HepG2 (cell line): ENCODE measurements at regions not wholly inside any gene's neighbourhood (a gene's known extent, or its start where the extent isn't known, plus 50 kb on each side); places are given as distances from the start of the nearest gene placed in this dataset.

Source experiments
- HMG20A ChIP-seq: IDR thresholded peaks from 2 replicates; pipeline ENCODE4 v1.6.1; 2016; ENCODE audit warnings: borderline replicate concordance
- KDM5B ChIP-seq: sonication (generic); formaldehyde crosslinking; IDR thresholded peaks from 2 replicates; pipeline ENCODE4 v1.4.0; 2020; ENCODE audit warnings: missing genetic modification reagents, mild to moderate bottlenecking, borderline replicate concordance
- MBD4 ChIP-seq: IDR thresholded peaks from 2 replicates; pipeline ENCODE4 v1.6.1; 2012; ENCODE audit warnings: low read length, inconsistent platforms, borderline replicate concordance
- MTA1 ChIP-seq: sonication (generic); formaldehyde crosslinking; IDR thresholded peaks from 2 replicates; pipeline ENCODE4 v1.4.0; 2020; ENCODE audit warnings: missing genetic modification reagents, mild to moderate bottlenecking, borderline replicate concordance
- ONECUT2 ChIP-seq: sonication (generic); formaldehyde crosslinking; IDR thresholded peaks from 2 replicates; pipeline ENCODE4 v1.4.0; 2020; ENCODE audit warnings: missing genetic modification reagents
- PRDM4 ChIP-seq: sonication (generic); formaldehyde crosslinking; IDR thresholded peaks from 2 replicates; pipeline ENCODE4 v1.9.0; 2021; ENCODE audit warnings: missing genetic modification reagents, borderline replicate concordance
- ZNF280B ChIP-seq: sonication (generic); formaldehyde crosslinking; IDR thresholded peaks from 2 replicates; pipeline ENCODE4 v1.5.0; 2020; ENCODE audit warnings: missing genetic modification reagents, mild to moderate bottlenecking, borderline replicate concordance
- ZNF557 ChIP-seq: sonication (generic); formaldehyde crosslinking; IDR thresholded peaks from 2 replicates; pipeline ENCODE4 v1.4.0; 2020; ENCODE audit warnings: missing genetic modification reagents
- ZNF687 ChIP-seq: sonication (generic); formaldehyde crosslinking; IDR thresholded peaks from 2 replicates; pipeline ENCODE4 v1.5.1; 2020; ENCODE audit warnings: mild to moderate bottlenecking, missing genetic modification reagents, moderate library complexity
- TF ChIP-seq, protein P1 (sequence below): sonication (generic); formaldehyde crosslinking; IDR thresholded peaks from 2 replicates; pipeline ENCODE4 v1.9.0; 2021; ENCODE audit warnings: mild to moderate bottlenecking, missing genetic modification reagents

DNA sequence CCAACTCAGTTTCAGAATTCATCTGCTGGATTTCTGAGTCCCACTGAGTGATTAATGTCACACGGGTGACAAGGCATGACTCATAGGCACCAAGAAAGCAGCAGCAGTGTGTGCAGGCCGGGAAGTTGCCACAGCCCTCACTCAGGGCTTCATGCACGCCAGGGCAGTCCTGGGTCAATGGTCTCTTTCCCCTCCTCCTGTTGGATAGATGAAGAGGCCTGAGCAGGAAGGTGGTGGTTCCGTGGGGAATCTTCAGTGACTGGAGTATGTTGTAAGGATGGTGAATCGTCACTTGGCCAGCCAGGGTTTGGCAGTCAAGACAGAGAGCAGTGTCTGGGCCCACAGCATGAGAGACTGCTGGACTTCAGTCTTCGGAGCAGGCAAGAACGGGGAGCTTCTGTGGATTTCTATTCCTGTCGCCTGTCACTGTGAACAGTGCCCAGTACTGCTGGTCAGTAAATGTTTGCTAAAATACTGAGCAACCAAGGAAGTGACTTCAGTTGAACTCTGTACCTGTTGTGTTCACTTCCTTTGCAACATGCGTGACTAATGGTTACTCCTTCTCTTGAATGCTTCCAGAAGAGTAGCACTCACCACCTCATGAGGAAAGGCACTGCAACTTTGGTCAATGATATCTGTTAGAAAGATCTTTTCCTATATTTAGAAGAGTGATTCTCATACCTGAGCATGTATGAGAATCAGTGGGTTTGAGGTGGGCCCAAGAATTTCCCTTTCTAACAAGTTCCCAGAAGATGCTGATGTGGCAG lies 62.0 kb upstream of the CD93 start (continued):
- no peak for TF ChIP-seq PRDM4 (CRISPR knock-in tag)
- peak; percentile 77 for TF ChIP-seq ZNF687
- TF ChIP-seq MBD4, result no peak
- TF ChIP-seq MTA1 (CRISPR knock-in tag), result no peak
- 0 out of 2 replicates have a peak, but pooled peaks have one; percentile 36 for TF ChIP-seq ZNF557 (CRISPR knock-in tag)
- no peak for TF ChIP-seq ONECUT2 (CRISPR knock-in tag)
- TF ChIP-seq, protein P1, sequence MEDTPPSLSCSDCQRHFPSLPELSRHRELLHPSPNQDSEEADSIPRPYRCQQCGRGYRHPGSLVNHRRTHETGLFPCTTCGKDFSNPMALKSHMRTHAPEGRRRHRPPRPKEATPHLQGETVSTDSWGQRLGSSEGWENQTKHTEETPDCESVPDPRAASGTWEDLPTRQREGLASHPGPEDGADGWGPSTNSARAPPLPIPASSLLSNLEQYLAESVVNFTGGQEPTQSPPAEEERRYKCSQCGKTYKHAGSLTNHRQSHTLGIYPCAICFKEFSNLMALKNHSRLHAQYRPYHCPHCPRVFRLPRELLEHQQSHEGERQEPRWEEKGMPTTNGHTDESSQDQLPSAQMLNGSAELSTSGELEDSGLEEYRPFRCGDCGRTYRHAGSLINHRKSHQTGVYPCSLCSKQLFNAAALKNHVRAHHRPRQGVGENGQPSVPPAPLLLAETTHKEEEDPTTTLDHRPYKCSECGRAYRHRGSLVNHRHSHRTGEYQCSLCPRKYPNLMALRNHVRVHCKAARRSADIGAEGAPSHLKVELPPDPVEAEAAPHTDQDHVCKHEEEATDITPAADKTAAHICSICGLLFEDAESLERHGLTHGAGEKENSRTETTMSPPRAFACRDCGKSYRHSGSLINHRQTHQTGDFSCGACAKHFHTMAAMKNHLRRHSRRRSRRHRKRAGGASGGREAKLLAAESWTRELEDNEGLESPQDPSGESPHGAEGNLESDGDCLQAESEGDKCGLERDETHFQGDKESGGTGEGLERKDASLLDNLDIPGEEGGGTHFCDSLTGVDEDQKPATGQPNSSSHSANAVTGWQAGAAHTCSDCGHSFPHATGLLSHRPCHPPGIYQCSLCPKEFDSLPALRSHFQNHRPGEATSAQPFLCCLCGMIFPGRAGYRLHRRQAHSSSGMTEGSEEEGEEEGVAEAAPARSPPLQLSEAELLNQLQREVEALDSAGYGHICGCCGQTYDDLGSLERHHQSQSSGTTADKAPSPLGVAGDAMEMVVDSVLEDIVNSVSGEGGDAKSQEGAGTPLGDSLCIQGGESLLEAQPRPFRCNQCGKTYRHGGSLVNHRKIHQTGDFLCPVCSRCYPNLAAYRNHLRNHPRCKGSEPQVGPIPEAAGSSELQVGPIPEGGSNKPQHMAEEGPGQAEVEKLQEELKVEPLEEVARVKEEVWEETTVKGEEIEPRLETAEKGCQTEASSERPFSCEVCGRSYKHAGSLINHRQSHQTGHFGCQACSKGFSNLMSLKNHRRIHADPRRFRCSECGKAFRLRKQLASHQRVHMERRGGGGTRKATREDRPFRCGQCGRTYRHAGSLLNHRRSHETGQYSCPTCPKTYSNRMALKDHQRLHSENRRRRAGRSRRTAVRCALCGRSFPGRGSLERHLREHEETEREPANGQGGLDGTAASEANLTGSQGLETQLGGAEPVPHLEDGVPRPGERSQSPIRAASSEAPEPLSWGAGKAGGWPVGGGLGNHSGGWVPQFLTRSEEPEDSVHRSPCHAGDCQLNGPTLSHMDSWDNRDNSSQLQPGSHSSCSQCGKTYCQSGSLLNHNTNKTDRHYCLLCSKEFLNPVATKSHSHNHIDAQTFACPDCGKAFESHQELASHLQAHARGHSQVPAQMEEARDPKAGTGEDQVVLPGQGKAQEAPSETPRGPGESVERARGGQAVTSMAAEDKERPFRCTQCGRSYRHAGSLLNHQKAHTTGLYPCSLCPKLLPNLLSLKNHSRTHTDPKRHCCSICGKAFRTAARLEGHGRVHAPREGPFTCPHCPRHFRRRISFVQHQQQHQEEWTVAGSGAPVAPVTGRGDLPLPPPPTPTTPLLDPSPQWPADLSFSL (CRISPR knock-in tag), result no peak; the same call in 1 of the 2 replicates
- TF ChIP-seq ZNF280B (CRISPR knock-in tag), result peak; percentile 55; the same call in 1 of the 2 replicates
- TF ChIP-seq KDM5B, result 0 out of 2 replicates have a peak, but pooled peaks have one; percentile 40
- peak; percentile 44; the same call in 1 of the 2 replicates for TF ChIP-seq HMG20A (CRISPR knock-in tag)
